ENCODE measurements at regions not wholly inside any gene's neighbourhood (a gene's known extent, or its start where the extent isn't known, plus 50 kb on each side); places are given as distances from the start of the nearest gene placed in this dataset.

DNA sequence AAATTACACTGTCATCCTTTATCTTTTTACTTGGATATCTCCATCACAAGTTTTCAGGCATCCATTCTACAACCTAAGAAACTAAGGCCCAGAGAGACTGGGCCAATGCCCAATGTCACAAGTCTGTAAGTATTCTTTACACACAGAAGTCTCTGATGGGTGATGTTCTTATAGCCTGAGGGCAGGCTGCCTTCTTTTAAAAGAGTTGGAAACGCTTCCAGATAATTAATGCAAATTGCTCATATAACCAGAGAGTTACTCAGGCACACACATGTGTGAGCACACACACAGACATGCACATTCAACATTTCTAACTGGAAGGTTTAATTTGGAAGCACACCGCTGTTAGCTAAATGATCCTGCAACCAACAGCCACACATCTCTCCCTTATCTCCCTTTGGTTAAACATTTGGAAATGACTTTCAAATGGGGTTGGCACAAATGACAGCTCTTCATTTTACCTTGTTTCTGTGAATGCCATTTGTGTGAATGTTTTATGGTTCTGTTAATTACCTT lies 160.8 kb upstream of the TMPO start:
- H3K27ac Mint-ChIP-seq: no peak overlapping the region
- Histone ChIP-seq H2BK15ac (ENCODE audit: low read depth, low read length) (no peak overlapping the region), H3K27me3 (ENCODE audit: insufficient read depth, low read length) (no peaks in the 10 kb centered on the region)

More for the DNA sequence above, 160.8 kb upstream of the TMPO start:
- no peak for DNase-seq
- WGBS (ENCODE audit: extremely low coverage, insufficient read length, low lambda C conversion rate): no CpG with 5 or more reads among the region's 2 CpGs
- peaks cover 6% of the 10 kb centered on the region; the same call in 1 of the 2 replicates for H3K4me1 ChIP-seq (ENCODE audit: insufficient read depth, low read length)
- no peak overlapping the region for H2AK5ac ChIP-seq (ENCODE audit: insufficient read length, low read length)
- no peaks in the 10 kb centered on the region for H3K79me1 ChIP-seq (ENCODE audit: insufficient read depth, low read depth, low read length, poor library complexity, severe bottlenecking)
- H4K5ac ChIP-seq (ENCODE audit: insufficient read length, low read depth, low read length): no peak overlapping the region
- no peak overlapping the region for H3K14ac ChIP-seq (ENCODE audit: insufficient read depth, low read length)
- H3K79me2 ChIP-seq (ENCODE audit: insufficient read depth, low read length): no peaks in the 10 kb centered on the region
- no peak overlapping the region for H3K4ac ChIP-seq (ENCODE audit: low read depth, low read length)
- H3T11ph ChIP-seq (ENCODE audit: low read length): no peak overlapping the region
- H2BK120ac ChIP-seq (ENCODE audit: low read depth, low read length, poor library complexity, severe bottlenecking): no peak overlapping the region
- no peak overlapping the region for H4K91ac ChIP-seq (ENCODE audit: insufficient read length, low read depth, low read length)
- no peak overlapping the region for H3K4me2 ChIP-seq (ENCODE audit: insufficient read depth, insufficient read length, low read length)
- no peaks in the 10 kb centered on the region for H4K20me1 ChIP-seq (ENCODE audit: control insufficient read depth, insufficient read depth, insufficient read length)
- Mint-ChIP-seq H3K4me3 (no peak overlapping the region), H3K4me1 (peaks cover 0 to 6% of the 10 kb centered on the region in 2 experiments; a peak in 2 of 4 replicates), H3K9me3 (no peaks in the 10 kb centered on the region), H3K27me3 (ENCODE audit: low read depth) (no peaks in the 10 kb centered on the region), H3K36me3 (ENCODE audit: insufficient read depth in 1 of 3, low read depth in 3 of 3) (no peaks in the 10 kb centered on the region)
- no peak overlapping the region for H2BK20ac ChIP-seq (ENCODE audit: low read depth, low read length, poor library complexity, severe bottlenecking)
- no peak overlapping the region for H3K23ac ChIP-seq (ENCODE audit: insufficient read length, low read depth, low read length)
- no peak overlapping the region for H2BK5ac ChIP-seq (ENCODE audit: insufficient read length, low read length)
- no peak overlapping the region for H3K56ac ChIP-seq (ENCODE audit: insufficient read length, low read depth, low read length)
- TF ChIP-seq, protein P1, sequence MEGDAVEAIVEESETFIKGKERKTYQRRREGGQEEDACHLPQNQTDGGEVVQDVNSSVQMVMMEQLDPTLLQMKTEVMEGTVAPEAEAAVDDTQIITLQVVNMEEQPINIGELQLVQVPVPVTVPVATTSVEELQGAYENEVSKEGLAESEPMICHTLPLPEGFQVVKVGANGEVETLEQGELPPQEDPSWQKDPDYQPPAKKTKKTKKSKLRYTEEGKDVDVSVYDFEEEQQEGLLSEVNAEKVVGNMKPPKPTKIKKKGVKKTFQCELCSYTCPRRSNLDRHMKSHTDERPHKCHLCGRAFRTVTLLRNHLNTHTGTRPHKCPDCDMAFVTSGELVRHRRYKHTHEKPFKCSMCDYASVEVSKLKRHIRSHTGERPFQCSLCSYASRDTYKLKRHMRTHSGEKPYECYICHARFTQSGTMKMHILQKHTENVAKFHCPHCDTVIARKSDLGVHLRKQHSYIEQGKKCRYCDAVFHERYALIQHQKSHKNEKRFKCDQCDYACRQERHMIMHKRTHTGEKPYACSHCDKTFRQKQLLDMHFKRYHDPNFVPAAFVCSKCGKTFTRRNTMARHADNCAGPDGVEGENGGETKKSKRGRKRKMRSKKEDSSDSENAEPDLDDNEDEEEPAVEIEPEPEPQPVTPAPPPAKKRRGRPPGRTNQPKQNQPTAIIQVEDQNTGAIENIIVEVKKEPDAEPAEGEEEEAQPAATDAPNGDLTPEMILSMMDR (conservative IDR thresholded peaks at IDR 0.05): no peak
- no peak overlapping the region for H3K9ac ChIP-seq (ENCODE audit: extremely low read depth, insufficient read length, low read length)
- H4K8ac ChIP-seq (replicated peaks; ENCODE audit: insufficient read length, low read depth, low read length): no peak overlapping the region
- H3K18ac ChIP-seq (ENCODE audit: insufficient read length, low read depth, low read length): no peak overlapping the region
- H2BK12ac ChIP-seq (ENCODE audit: insufficient read length, low read depth, low read length): no peak overlapping the region
- H3K23me2 ChIP-seq (ENCODE audit: insufficient read length, low read depth, low read length, poor library complexity, severe bottlenecking): no peaks in the 10 kb centered on the region
- H2AFZ ChIP-seq (ENCODE audit: low read length): no peak overlapping the region
- no peaks in the 10 kb centered on the region for H3K9me3 ChIP-seq (ENCODE audit: control insufficient read depth, low read depth, low read length)
- no peak overlapping the region for H3K27ac ChIP-seq (ENCODE audit: insufficient read length, low read depth, low read length)

Data from H9 (cell line).